ENCODE measurements at regions not wholly inside any gene's neighbourhood (a gene's known extent, or its start where the extent isn't known, plus 50 kb on each side); places are given as distances from the start of the nearest gene placed in this dataset.

DNA sequence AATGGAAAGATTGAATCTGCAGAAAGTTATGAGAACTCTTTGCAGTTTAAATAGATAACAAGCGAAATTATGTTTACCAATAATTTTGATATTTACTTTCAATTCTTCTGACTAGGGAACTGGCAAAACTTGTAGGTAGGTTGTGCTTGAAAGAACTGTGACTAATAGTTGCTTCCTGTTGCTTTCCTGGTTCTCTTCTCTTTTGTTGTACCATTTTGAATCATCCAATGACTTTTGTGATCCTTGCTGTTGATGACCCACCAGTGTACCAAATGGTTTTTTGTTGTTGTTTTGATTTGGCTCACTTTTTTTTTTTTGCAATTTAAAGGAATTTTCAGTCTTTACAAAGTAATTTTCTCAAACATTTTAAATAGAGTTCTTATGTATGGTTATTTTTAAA, 64.9 kb upstream of the DCBLD2 start:
- Histone ChIP-seq H3K4me1 (ENCODE audit: insufficient read depth, low read length, poor library complexity, severe bottlenecking) (no peaks in the 10 kb centered on the region), H3K4me3 (ENCODE audit: low read depth, low read length, poor library complexity, severe bottlenecking) (no peak overlapping the region), H3K4me2 (ENCODE audit: low read length) (no peak overlapping the region), H3K9me3 (ENCODE audit: low read length) (no peaks in the 10 kb centered on the region), H3K79me2 (ENCODE audit: insufficient read depth, low read depth, low read length) (no peaks in the 10 kb centered on the region), H3K27ac (ENCODE audit: low read depth, low read length, poor library complexity, severe bottlenecking) (no peak overlapping the region), H4K20me1 (ENCODE audit: insufficient read depth, low read length) (no peaks in the 10 kb centered on the region), H3K9me2 (ENCODE audit: insufficient read depth, low read length) (no peaks in the 10 kb centered on the region), H2AFZ (ENCODE audit: low read length) (no peak overlapping the region), H3K36me3 (ENCODE audit: insufficient read depth, low read length) (no peaks in the 10 kb centered on the region)
- no peak for DNase-seq (ENCODE audit: low spot score)
- intact Hi-C loops (cut with micrococcal nuclease; ENCODE audit: unreplicated experiment) = no loop called here
- no peak for TF ChIP-seq EZH2phosphoT487 (IDR thresholded peaks at IDR 0.05; ENCODE audit: borderline replicate concordance, low read depth, low read length)
- TF ChIP-seq, protein P1, sequence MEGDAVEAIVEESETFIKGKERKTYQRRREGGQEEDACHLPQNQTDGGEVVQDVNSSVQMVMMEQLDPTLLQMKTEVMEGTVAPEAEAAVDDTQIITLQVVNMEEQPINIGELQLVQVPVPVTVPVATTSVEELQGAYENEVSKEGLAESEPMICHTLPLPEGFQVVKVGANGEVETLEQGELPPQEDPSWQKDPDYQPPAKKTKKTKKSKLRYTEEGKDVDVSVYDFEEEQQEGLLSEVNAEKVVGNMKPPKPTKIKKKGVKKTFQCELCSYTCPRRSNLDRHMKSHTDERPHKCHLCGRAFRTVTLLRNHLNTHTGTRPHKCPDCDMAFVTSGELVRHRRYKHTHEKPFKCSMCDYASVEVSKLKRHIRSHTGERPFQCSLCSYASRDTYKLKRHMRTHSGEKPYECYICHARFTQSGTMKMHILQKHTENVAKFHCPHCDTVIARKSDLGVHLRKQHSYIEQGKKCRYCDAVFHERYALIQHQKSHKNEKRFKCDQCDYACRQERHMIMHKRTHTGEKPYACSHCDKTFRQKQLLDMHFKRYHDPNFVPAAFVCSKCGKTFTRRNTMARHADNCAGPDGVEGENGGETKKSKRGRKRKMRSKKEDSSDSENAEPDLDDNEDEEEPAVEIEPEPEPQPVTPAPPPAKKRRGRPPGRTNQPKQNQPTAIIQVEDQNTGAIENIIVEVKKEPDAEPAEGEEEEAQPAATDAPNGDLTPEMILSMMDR (conservative IDR thresholded peaks at IDR 0.05; ENCODE audit: low read length) = no peak
- ChIA-PET CTCF (ENCODE audit: unreplicated experiment) (no interaction called here), POLR2A (interaction anchor here (0.6 kb wide), 1 partner anchor 30 kb away, joined by 3 read pairs; no protein-coding TSS in a partner anchor)
- BruUV-seq (replicated peaks) = no TSS peak

DNA sequence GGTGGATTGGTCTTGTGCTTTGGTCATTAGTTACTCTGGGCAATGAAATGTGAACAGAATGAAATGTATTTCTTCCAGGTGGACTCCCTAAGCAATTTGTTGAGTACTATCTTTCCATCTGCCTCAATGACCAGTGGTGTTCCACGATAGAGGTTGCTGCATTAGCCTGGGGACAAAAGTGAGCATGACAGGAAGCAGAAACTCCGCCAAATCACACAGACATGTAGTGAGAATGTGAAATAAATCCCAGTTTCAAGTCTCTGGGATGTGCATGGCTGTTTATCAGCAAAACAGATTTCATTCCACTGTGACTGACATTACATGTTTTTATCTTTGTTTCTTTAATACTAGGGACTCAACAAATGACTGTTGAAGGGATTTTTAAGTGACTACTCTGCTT, 63.3 kb upstream of the DCBLD2 start:
- ChIA-PET POLR2A (interaction anchor here (1.0 kb wide), 1 partner anchor 9 kb away, joined by 4 read pairs; no protein-coding TSS in a partner anchor), CTCF (ENCODE audit: unreplicated experiment) (no interaction called here)
- no peaks in the 10 kb centered on the region for H3K9me3 ChIP-seq (ENCODE audit: low read length)
- no peaks in the 10 kb centered on the region for H4K20me1 ChIP-seq (ENCODE audit: insufficient read depth, low read length)
- no peaks in the 10 kb centered on the region for H3K79me2 ChIP-seq (ENCODE audit: insufficient read depth, low read depth, low read length)
- no TSS peak for BruUV-seq (replicated peaks)
- no peaks in the 10 kb centered on the region for H3K36me3 ChIP-seq (ENCODE audit: insufficient read depth, low read length)
- H3K4me1 ChIP-seq (ENCODE audit: insufficient read depth, low read length, poor library complexity, severe bottlenecking) = no peaks in the 10 kb centered on the region
- no peak for DNase-seq (ENCODE audit: low spot score)
- no peaks in the 10 kb centered on the region for H3K9me2 ChIP-seq (ENCODE audit: insufficient read depth, low read length)
- no peak overlapping the region for H3K27ac ChIP-seq (ENCODE audit: low read depth, low read length, poor library complexity, severe bottlenecking)
- intact Hi-C loops (cut with micrococcal nuclease; ENCODE audit: unreplicated experiment) = no loop called here
- H3K4me3 ChIP-seq (ENCODE audit: low read depth, low read length, poor library complexity, severe bottlenecking) = no peak overlapping the region
- H2AFZ ChIP-seq (ENCODE audit: low read length) = no peak overlapping the region
- H3K4me2 ChIP-seq (ENCODE audit: low read length) = no peak overlapping the region
- TF ChIP-seq EZH2phosphoT487 (IDR thresholded peaks at IDR 0.05; ENCODE audit: borderline replicate concordance, low read depth, low read length) = no peak
- TF ChIP-seq, protein P1 (conservative IDR thresholded peaks at IDR 0.05; ENCODE audit: low read length) = no peak

DNA sequence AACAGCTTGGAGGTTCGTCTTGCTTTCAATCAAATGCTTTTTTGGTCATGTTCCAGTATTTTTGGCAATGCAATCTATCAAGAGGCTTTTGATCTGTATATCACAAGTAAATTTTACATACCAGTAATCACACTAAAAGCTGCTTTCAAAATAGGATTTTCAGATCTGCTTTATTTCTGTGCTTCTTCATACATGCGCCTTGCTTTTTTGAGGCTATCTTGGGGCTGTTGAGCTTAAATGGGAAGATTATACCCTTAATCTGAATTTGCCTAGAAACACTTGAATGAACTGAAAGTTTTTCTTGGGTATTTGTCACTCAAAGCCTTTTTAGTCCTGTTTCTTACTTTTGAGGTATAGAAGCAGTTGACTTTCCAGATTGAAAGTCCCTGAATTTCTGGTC, 62.1 kb upstream of the DCBLD2 start:
- Histone ChIP-seq H3K36me3 (ENCODE audit: insufficient read depth, low read length) (no peaks in the 10 kb centered on the region), H3K79me2 (ENCODE audit: insufficient read depth, low read depth, low read length) (no peaks in the 10 kb centered on the region), H3K9me3 (ENCODE audit: low read length) (no peaks in the 10 kb centered on the region), H3K4me2 (ENCODE audit: low read length) (no peak overlapping the region), H3K27ac (ENCODE audit: low read depth, low read length, poor library complexity, severe bottlenecking) (no peak overlapping the region), H3K4me3 (ENCODE audit: low read depth, low read length, poor library complexity, severe bottlenecking) (no peak overlapping the region), H3K9me2 (ENCODE audit: insufficient read depth, low read length) (no peaks in the 10 kb centered on the region), H4K20me1 (ENCODE audit: insufficient read depth, low read length) (no peaks in the 10 kb centered on the region), H3K4me1 (ENCODE audit: insufficient read depth, low read length, poor library complexity, severe bottlenecking) (no peaks in the 10 kb centered on the region), H2AFZ (ENCODE audit: low read length) (no peak overlapping the region)
- no TSS peak for BruUV-seq (replicated peaks)
- POLR2A ChIA-PET = interaction anchor here (1.7 kb wide), 1 partner anchor 11 kb away, joined by 5 read pairs; no protein-coding TSS in a partner anchor
- CTCF ChIA-PET (ENCODE audit: unreplicated experiment) = no interaction called here
- intact Hi-C loops (cut with micrococcal nuclease; ENCODE audit: unreplicated experiment) = no loop called here
- no peak for TF ChIP-seq EZH2phosphoT487 (IDR thresholded peaks at IDR 0.05; ENCODE audit: borderline replicate concordance, low read depth, low read length)
- TF ChIP-seq, protein P1 (conservative IDR thresholded peaks at IDR 0.05; ENCODE audit: low read length) = no peak
- DNase-seq (ENCODE audit: low spot score) = no peak
